ENCODE measurements at regions not wholly inside any gene's neighbourhood (a gene's known extent, or its start where the extent isn't known, plus 50 kb on each side); places are given as distances from the start of the nearest gene placed in this dataset.
"Not testable (repeated sequence)": the region's sequence is repeated elsewhere in the genome, so short reads cannot be mapped to it uniquely, and the experiment has no call there.

- not testable (repeated sequence) for TF ChIP-seq EZH2 (IDR thresholded peaks at IDR 0.05; ENCODE audit: insufficient read depth, poor library complexity, severe bottlenecking); EZH2phosphoT487 (IDR thresholded peaks at IDR 0.05; ENCODE audit: insufficient read depth, low read depth)
Measured at GRCh38 chr21:5230561-5230960, 5290.8 kb upstream of the TPTE start.
